ENCODE measurements at regions not wholly inside any gene's neighbourhood (a gene's known extent, or its start where the extent isn't known, plus 50 kb on each side); places are given as distances from the start of the nearest gene placed in this dataset.

- no peak for DNase-seq
These were observed 1034.1 kb downstream of the MCTP2 start for GRCh38 chr15:95265419-95265997.

- no peak for DNase-seq
These were observed 1035.2 kb downstream of the MCTP2 start for GRCh38 chr15:95266451-95267061.

- no peak for DNase-seq
These were observed 1036.1 kb downstream of the MCTP2 start for GRCh38 chr15:95267481-95267880.

- DNase-seq, result no peak
These were observed 1038.2 kb downstream of the MCTP2 start for GRCh38 chr15:95269242-95270183.

- DNase-seq, result no peak
These were observed 1042.7 kb downstream of the MCTP2 start for GRCh38 chr15:95274101-95274500.

GRCh38 chr15:95277266-95277665 is 1045.9 kb downstream of the MCTP2 start:
- DNase-seq, result no peak

- no peak for DNase-seq
These were observed 1047.3 kb downstream of the MCTP2 start for GRCh38 chr15:95278532-95279245.

- no peak for DNase-seq
These were observed 1048.1 kb downstream of the MCTP2 start for GRCh38 chr15:95279277-95280019.

GRCh38 chr15:95280711-95281110 is 1049.3 kb downstream of the MCTP2 start:
- DNase-seq, result no peak

- no peak for DNase-seq
These were observed 1049.0 kb upstream of the NR2F2 start for GRCh38 chr15:95281470-95281869.

GRCh38 chr15:95284492-95284891 is 1046.0 kb upstream of the NR2F2 start:
- DNase-seq, result no peak

- no peak for DNase-seq
These were observed 1045.5 kb upstream of the NR2F2 start for GRCh38 chr15:95284933-95285421.

GRCh38 chr15:95286352-95286880 is 1044.1 kb upstream of the NR2F2 start:
- no peak for DNase-seq

- no peak for DNase-seq
These were observed 1042.8 kb upstream of the NR2F2 start for GRCh38 chr15:95287720-95288103.

GRCh38 chr15:95288626-95289025 is 1041.9 kb upstream of the NR2F2 start:
- no peak for DNase-seq

- DNase-seq, result no peak
These were observed 1040.1 kb upstream of the NR2F2 start for GRCh38 chr15:95290176-95290974.

- no peak for DNase-seq
These were observed 1038.5 kb upstream of the NR2F2 start for GRCh38 chr15:95291898-95292472.

- DNase-seq, result no peak
These were observed 1037.6 kb upstream of the NR2F2 start for GRCh38 chr15:95292785-95293450.

- no peak for DNase-seq
These were observed 1037.0 kb upstream of the NR2F2 start for GRCh38 chr15:95293456-95294031.

- no peak for DNase-seq
These were observed 1035.1 kb upstream of the NR2F2 start for GRCh38 chr15:95295363-95295762.
